Ascending aorta (tissue), 2 donors: ENCODE measurements at regions not wholly inside any gene's neighbourhood (a gene's known extent, or its start where the extent isn't known, plus 50 kb on each side); places are given as distances from the start of the nearest gene placed in this dataset.

Experiments
- DNase-seq, 2 donors: peaks; one replicate each; pipeline ENCODE4 v3.0.0-alpha.2; 2019; ENCODE audit warnings: low spot score in 2 of 2
- H3K27ac ChIP-seq, 2 donors: fragments of 200-600 bp; sonication (generic); one replicate each; pipeline ENCODE4 v1.5.1; 2016 to 2017; ENCODE audit warnings: mild to moderate bottlenecking in 1 of 2
- H3K27me3 ChIP-seq: fragments of 200-600 bp; sonication (generic); one replicate; pipeline ENCODE4 v1.5.1; 2017
- H3K36me3 ChIP-seq, 2 donors: fragments of 200-600 bp; sonication (generic); one replicate each; pipeline ENCODE4 v1.5.1; 2016
- H3K4me1 ChIP-seq, 2 donors: fragments of 200-600 bp; sonication (generic); one replicate each; pipeline ENCODE4 v1.5.1; 2016 to 2017; ENCODE audit warnings: mild to moderate bottlenecking in 1 of 2
- H3K4me3 ChIP-seq, 2 donors: fragments of 200-600 bp; sonication (generic); one replicate each; pipeline ENCODE4 v1.5.1; 2016 to 2017; ENCODE audit warnings: mild to moderate bottlenecking in 1 of 2
- H3K9me3 ChIP-seq, 2 donors: fragments of 200-600 bp; sonication (generic); one replicate each; pipeline ENCODE4 v1.5.1; 2016
- CTCF ChIP-seq, 3 experiments: fragments of 200-600 bp in 2 of 3; fragments of 450-650 bp in 1 of 3; sonication (generic) in 2 of 3; IDR thresholded peaks; one replicate each; pipeline ENCODE4 v1.5.1; 2016 to 2019; ENCODE audit warnings: antibody characterized with exemption in 3 of 3, mild to moderate bottlenecking in 1 of 3, moderate library complexity in 1 of 3
- intact Hi-C: fragments of 100-400 bp; cut with DNase I; formaldehyde crosslinking; loops from one replicate; pipeline ENCODE4 v1.15.1; 2023

GRCh38 chr5:173745557-173745956 lies 129.1 kb upstream of the BOD1 start:
- intact Hi-C loops, result no loop called here
- Histone ChIP-seq H3K4me1 (no peaks in the 10 kb centered on the region), H3K27ac (no peak overlapping the region), H3K4me3 (no peak overlapping the region), H3K9me3 (no peaks in the 10 kb centered on the region), H3K27me3 (no peaks in the 10 kb centered on the region), H3K36me3 (no peaks in the 10 kb centered on the region)
- TF ChIP-seq CTCF (IDR thresholded peaks at IDR 0.05), result no peak
- DNase-seq, result no peak

GRCh38 chr5:173746047-173746646 lies 129.7 kb upstream of the BOD1 start:
- Histone ChIP-seq H3K36me3 (no peaks in the 10 kb centered on the region), H3K4me3 (no peak overlapping the region), H3K27ac (no peak overlapping the region), H3K9me3 (no peaks in the 10 kb centered on the region), H3K4me1 (no peaks in the 10 kb centered on the region), H3K27me3 (no peaks in the 10 kb centered on the region)
- DNase-seq, result no peak
- intact Hi-C loops, result no loop called here
- TF ChIP-seq CTCF (IDR thresholded peaks at IDR 0.05), result no peak

GRCh38 chr5:173747876-173748275 lies 131.4 kb upstream of the BOD1 start:
- Histone ChIP-seq H3K36me3 (no peaks in the 10 kb centered on the region), H3K27ac (no peak overlapping the region), H3K9me3 (no peaks in the 10 kb centered on the region), H3K4me1 (no peaks in the 10 kb centered on the region), H3K27me3 (no peaks in the 10 kb centered on the region), H3K4me3 (no peak overlapping the region)
- intact Hi-C loops, result no loop called here
- TF ChIP-seq CTCF (IDR thresholded peaks at IDR 0.05), result no peak
- no peak for DNase-seq

GRCh38 chr5:173750538-173751265 lies 134.3 kb upstream of the BOD1 start:
- Histone ChIP-seq H3K27me3 (no peaks in the 10 kb centered on the region), H3K36me3 (no peaks in the 10 kb centered on the region), H3K4me3 (no peak overlapping the region), H3K4me1 (no peaks in the 10 kb centered on the region), H3K27ac (no peak overlapping the region), H3K9me3 (no peaks in the 10 kb centered on the region)
- intact Hi-C loops, result no loop called here
- no peak for TF ChIP-seq CTCF (IDR thresholded peaks at IDR 0.05)
- DNase-seq, result no peak

- no peaks in the 10 kb centered on the region for H3K27me3 ChIP-seq
- no peak for DNase-seq
- no peaks in the 10 kb centered on the region for H3K9me3 ChIP-seq
- no peak for TF ChIP-seq CTCF (IDR thresholded peaks at IDR 0.05)
- no peaks in the 10 kb centered on the region for H3K36me3 ChIP-seq
- H3K4me3 ChIP-seq, result no peak overlapping the region
- H3K27ac ChIP-seq, result no peak overlapping the region
- intact Hi-C loops, result no loop called here
- H3K4me1 ChIP-seq, result no peaks in the 10 kb centered on the region
These were observed 134.8 kb upstream of the BOD1 start for GRCh38 chr5:173751266-173751600.
